Jurkat, Clone E6-1 (cell line): ENCODE measurements at regions not wholly inside any gene's neighbourhood (a gene's known extent, or its start where the extent isn't known, plus 50 kb on each side); places are given as distances from the start of the nearest gene placed in this dataset.

Experiments
- DNase-seq: peaks from one replicate; pipeline ENCODE4 v3.0.0-alpha.2; 2011; ENCODE audit warnings: low read depth, low spot score
- H3K4me3 ChIP-seq: 2 replicates; pipeline ENCODE4 v1.5.1; 2011; ENCODE audit warnings: mild to moderate bottlenecking, low read length, control low read depth, moderate library complexity

GRCh38 chr20:48471759-48472408 lies 355.9 kb downstream of the PREX1 start:
- no peak for DNase-seq
- H3K4me3 ChIP-seq = no peak overlapping the region

DNA sequence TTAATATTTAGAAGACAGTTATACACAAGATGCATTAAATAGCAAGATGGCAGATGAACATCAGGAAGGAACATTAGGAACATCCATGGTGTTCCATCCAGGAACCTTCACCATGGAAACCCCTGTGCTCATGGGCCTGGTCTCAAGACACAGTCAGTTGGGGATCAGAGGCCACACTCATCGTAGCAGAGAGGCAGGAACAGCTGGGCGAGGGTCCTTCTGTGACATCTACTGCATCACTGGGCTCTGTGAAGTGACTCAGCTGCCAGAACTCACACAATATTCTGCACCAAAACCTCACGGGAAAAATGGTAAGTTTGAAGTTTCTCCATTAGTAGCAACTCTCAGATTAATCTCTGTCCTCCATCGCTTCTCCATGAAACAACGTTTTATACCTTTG lies 356.6 kb downstream of the PREX1 start:
- no peak overlapping the region for H3K4me3 ChIP-seq
- DNase-seq = no peak

DNA sequence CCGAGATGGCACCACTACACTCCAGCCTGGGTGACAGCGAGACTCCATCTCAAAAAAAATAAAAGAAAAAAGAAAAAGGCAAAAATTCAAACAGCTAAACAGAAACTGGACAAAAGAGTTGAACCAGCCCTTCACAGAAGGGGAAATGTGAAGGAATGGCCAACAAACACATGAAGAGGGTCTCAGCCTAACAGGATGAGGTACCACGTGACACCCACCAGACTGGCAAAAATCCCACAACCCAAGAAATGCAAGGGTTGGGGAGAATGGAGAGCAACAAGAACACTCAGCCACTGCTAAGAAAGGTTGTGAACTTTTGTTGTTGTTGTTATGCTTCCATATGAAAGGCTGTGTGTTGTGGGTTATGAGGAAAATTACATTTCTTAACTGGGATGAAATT lies 357.7 kb downstream of the PREX1 start:
- no peak overlapping the region for H3K4me3 ChIP-seq
- no peak for DNase-seq

DNA sequence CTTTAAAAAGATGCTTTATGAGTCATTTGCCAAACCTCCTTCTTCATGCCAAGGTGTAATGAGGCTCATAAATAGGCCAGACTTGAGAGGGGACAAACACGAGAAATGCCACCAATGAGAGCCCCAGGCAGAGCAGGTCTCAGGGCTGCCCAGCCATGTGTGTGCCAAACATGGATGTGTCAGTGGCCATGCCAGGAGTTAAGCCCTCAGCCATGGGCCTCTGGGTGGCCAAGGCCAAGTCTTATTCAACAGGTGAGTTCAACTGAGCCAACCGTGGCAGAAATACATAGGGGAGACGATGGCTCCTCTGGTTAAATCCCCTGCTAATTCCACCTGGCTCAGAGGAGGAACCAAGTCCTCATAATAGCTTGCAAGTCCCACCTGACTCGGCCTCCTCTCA lies 358.8 kb downstream of the PREX1 start:
- no peak for DNase-seq

DNA sequence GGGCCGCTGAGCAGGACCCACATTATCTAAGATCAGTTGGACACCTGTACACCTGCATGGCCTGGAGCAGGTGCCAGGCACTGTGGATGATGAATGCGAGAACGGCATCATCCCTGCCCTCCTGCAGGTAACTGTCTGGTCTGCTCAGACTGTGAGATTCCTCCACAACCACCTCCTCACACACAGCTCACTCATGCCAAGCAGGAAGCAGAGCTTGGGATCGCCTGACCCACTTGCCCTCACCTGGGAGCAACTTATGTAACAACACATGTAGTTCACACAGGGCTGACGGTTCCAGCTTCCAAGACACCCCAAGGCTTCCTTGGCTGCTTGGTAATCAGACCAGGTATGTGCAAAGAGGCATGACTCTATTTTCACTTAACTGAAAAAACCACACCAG lies 359.2 kb downstream of the PREX1 start:
- no peak for DNase-seq
- no peak overlapping the region for H3K4me3 ChIP-seq

More for the DNA sequence above, 358.8 kb downstream of the PREX1 start:
- H3K4me3 ChIP-seq = no peak overlapping the region

DNA sequence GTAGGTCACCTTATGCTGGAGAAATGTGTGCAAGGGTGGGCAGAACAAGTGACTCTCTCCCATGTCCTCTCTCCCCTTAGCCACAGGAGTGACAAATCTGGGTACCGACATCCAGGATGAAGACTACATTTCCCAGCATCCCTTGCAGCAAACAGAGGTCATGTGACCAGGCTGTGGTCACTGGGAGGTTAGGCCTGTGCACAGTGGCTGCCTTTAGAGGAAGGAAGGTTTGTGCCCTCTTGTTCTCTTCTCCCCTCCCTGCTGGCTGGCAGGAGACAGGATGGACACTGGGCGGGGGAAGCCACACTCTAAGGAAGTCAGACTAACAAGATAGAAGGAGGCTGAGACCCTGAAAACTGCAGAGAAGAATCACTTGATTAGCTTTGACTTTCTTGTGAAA lies 360.2 kb downstream of the PREX1 start:
- DNase-seq = peak; percentile 20

GRCh38 chr20:48465271-48465670 lies 362.5 kb downstream of the PREX1 start:
- DNase-seq = no peak

More for the DNA sequence above, 360.2 kb downstream of the PREX1 start:
- no peak overlapping the region for H3K4me3 ChIP-seq

DNA sequence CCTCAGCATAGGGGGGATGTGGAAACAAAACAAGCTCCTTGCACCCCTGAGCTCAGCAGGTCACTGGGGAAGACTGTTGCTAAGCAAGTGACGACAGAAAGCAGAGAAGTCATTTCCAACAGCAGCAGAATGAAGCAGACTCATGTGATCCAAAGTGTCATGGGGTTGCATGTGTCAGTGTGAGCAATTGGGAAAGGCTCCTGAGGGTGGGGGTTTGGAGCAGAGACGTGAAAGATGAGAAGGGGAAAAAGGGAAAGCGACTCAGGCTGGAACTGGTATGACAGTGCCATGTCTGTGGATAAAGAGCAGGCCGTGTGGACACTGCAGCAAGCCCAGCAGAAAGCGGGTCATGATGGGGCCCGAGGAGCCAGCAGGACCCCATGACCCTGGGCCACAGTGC lies 363.9 kb downstream of the PREX1 start:
- DNase-seq = no peak

More at GRCh38 chr20:48465271-48465670, 362.5 kb downstream of the PREX1 start:
- H3K4me3 ChIP-seq = no peak overlapping the region

DNA sequence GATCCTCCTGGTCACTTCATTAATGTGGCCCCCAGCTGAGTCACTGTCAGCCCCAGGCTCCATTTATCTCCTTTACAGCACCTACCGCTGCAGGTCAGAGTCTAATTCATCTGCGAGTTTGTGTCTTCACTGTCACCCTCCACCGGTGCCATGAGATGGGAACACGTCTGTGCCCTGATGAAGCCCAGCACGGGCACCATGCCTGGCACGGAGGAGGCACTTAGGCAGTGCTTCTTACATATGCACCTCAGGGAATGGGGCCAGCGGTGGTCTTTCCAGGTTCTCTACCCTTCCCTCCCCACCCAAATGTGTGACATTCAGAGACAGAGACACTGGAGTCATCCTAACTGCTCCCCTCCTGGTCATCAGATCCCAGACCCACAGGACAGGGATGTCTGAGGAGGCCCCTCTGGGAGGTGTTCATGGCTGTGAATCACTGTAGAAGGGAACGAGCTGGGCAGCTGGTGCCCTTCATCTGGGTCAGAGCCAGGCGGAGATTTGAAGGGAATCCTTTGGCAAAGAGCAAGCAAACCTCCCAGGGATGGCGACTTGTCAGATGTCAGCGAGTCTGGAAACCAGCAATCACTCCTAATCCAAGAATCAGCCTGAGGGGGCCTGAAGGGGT lies 364.6 kb downstream of the PREX1 start:
- DNase-seq = no peak
- no peak overlapping the region for H3K4me3 ChIP-seq

More for the DNA sequence above, 363.9 kb downstream of the PREX1 start:
- H3K4me3 ChIP-seq = no peak overlapping the region

DNA sequence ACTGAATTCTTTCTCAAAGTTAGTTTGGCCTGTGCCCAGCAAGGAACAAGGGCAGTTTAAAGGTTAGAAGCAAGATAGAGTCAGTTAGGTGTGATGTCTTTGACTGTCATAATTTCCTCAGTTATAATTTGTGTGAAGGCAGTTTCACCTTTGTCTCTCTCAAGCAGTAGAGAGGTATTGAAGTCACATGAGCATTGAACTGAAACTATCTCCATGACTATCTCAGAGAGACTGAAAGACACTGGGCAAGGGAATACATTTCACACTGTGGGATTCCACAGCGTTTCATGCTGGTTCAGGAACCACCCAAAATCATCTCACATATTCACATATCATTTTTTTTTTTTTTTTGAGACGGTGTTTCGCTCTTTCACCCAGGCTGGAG lies 366.1 kb downstream of the PREX1 start:
- no peak overlapping the region for H3K4me3 ChIP-seq
- DNase-seq = no peak

DNA sequence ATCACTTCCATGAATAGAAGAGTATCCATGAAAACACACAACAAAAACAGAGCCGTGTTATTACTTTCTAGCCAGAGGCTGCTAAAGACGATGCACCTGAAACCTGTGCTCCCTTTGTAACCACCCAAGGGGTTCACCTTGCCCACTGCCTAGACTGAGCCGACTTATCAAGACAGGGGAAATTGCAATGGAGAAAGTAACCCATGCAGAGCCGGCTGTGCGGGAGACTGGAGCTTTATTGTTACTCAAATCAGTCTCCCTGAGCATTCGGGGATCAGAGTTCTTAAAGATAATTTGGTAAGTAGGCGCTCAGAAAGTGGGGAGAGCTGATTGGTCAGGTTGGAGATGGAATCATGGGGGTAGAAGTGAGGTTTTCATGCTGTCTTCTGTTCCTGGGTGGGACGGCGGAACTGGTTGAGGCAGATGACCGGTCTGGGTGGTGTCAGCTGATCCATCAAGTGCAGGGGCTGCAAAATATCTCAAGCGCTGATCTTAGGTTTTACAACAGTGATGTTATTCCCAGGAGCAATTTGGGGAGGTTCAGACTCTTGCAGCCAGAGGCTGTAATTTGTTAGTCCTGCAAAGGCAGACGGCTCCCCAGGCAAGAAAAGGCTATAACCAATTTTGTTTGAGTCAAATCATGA lies 366.6 kb downstream of the PREX1 start:
- no peak for DNase-seq
- no peak overlapping the region for H3K4me3 ChIP-seq

DNA sequence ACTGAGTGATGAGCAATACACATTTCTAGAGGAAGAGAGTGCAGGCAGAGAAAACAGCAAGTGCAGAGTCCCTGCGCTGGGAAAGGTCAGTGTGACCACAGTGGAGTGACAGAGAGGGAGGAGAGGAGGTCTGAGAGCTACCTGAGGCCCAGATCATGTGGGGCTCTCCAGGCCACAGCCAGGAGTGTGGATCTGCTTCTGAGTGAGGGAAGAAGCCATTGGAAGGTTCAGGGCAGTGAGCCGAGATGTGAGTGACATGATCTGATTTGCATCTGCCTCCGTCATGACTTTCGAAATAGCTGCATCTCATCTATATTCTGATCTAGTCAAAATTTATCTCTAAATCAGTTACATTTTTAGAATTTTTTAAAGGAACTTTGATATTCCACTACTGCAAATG lies 367.1 kb downstream of the PREX1 start:
- H3K4me3 ChIP-seq = no peak overlapping the region
- no peak for DNase-seq

GRCh38 chr20:48459722-48460395 lies 367.9 kb downstream of the PREX1 start:
- DNase-seq = no peak
- H3K4me3 ChIP-seq = no peak overlapping the region

GRCh38 chr20:48458601-48459385 lies 369.0 kb downstream of the PREX1 start:
- no peak overlapping the region for H3K4me3 ChIP-seq
- DNase-seq = no peak

GRCh38 chr20:48458003-48458377 lies 369.8 kb downstream of the PREX1 start:
- H3K4me3 ChIP-seq = no peak overlapping the region
- no peak for DNase-seq

- no peak for DNase-seq
- H3K4me3 ChIP-seq = no peak overlapping the region
These were observed 370.4 kb downstream of the PREX1 start for GRCh38 chr20:48457193-48458002.

- H3K4me3 ChIP-seq = no peak overlapping the region
- DNase-seq = no peak
These were observed 371.2 kb downstream of the PREX1 start for GRCh38 chr20:48456366-48457192.
